Vagina (tissue), 2 donors: ENCODE measurements at regions not wholly inside any gene's neighbourhood (a gene's known extent, or its start where the extent isn't known, plus 50 kb on each side); places are given as distances from the start of the nearest gene placed in this dataset.

ENCODE experiments used
- CTCF ChIP-seq, 3 experiments: fragments of 450-650 bp in 2 of 3; fragments of 200-600 bp in 1 of 3; sonication (generic) in 1 of 3; IDR thresholded peaks; one replicate each; pipeline ENCODE4 v1.5.1; 2017 to 2019; ENCODE audit warnings: antibody characterized with exemption in 3 of 3, mild to moderate bottlenecking in 2 of 3, moderate library complexity in 2 of 3
- POLR2A ChIP-seq, 2 donors: fragments of 450-650 bp; IDR thresholded peaks; one replicate each; pipeline ENCODE4 v1.6.1; 2017; ENCODE audit warnings: antibody characterized with exemption in 2 of 2, mild to moderate bottlenecking in 2 of 2, moderate library complexity in 2 of 2
- POLR2AphosphoS5 ChIP-seq, 2 donors: sonication (generic); formaldehyde crosslinking; IDR thresholded peaks; one replicate each; pipeline ENCODE4 v1.9.0; 2017; ENCODE audit warnings: antibody characterized with exemption in 2 of 2, mild to moderate bottlenecking in 2 of 2, low read depth in 1 of 2; ENCODE audit not compliant: insufficient read depth in 1 of 2

- TF ChIP-seq CTCF (IDR thresholded peaks at IDR 0.05): no peak
- no peak for TF ChIP-seq POLR2AphosphoS5 (IDR thresholded peaks at IDR 0.05; ENCODE audit: insufficient read depth in 1 of 2, low read depth in 1 of 2)
- TF ChIP-seq POLR2A (IDR thresholded peaks at IDR 0.05): no peak
Observed at GRCh38 chr16:86317813-86318650, 192.3 kb upstream of the FOXF1 start.
